ENCODE measurements at regions not wholly inside any gene's neighbourhood (a gene's known extent, or its start where the extent isn't known, plus 50 kb on each side); places are given as distances from the start of the nearest gene placed in this dataset.

GRCh38 chr3:177878957-177879356 is 657.3 kb upstream of the KCNMB2 start:
- no peak for DNase-seq (ENCODE audit: low read depth)
- Histone ChIP-seq H3K36me3 (ENCODE audit: control insufficient read depth, insufficient read depth, low read length) (no peaks in the 10 kb centered on the region), H3K27me3 (ENCODE audit: control insufficient read depth, insufficient read depth, low read length) (no peaks in the 10 kb centered on the region), H3K4me3 (ENCODE audit: low read depth, low read length) (no peak overlapping the region)
- TF ChIP-seq, protein P1, sequence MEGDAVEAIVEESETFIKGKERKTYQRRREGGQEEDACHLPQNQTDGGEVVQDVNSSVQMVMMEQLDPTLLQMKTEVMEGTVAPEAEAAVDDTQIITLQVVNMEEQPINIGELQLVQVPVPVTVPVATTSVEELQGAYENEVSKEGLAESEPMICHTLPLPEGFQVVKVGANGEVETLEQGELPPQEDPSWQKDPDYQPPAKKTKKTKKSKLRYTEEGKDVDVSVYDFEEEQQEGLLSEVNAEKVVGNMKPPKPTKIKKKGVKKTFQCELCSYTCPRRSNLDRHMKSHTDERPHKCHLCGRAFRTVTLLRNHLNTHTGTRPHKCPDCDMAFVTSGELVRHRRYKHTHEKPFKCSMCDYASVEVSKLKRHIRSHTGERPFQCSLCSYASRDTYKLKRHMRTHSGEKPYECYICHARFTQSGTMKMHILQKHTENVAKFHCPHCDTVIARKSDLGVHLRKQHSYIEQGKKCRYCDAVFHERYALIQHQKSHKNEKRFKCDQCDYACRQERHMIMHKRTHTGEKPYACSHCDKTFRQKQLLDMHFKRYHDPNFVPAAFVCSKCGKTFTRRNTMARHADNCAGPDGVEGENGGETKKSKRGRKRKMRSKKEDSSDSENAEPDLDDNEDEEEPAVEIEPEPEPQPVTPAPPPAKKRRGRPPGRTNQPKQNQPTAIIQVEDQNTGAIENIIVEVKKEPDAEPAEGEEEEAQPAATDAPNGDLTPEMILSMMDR (IDR thresholded peaks at IDR 0.05; ENCODE audit: insufficient read depth, low read length, severe bottlenecking): no peak
- no peak for FAIRE-seq

DNA sequence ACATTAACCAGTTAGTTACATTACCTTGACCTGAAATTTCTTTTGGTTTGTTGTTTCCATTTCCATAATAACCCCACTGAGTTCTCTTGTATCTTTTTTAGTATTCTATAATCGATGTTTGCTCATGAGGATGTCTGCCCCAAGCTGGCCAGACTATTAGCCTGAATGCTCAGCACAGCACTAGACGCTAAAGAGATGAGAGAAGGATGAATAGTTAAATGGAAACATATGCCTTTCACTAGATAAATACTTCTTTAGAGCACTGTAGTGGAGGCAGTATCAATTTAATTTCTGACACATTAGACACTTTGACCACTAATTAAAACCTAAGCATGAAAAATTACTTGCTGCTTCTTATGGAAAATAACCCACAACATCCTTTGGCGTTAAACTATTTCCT is 654.9 kb upstream of the KCNMB2 start:
- H3K36me3 ChIP-seq (ENCODE audit: control insufficient read depth, insufficient read depth, low read length): no peaks in the 10 kb centered on the region
- FAIRE-seq (no peak), DNase-seq (ENCODE audit: low read depth) (no peak)
- no peaks in the 10 kb centered on the region for H3K27me3 ChIP-seq (ENCODE audit: control insufficient read depth, insufficient read depth, low read length)
- no peak overlapping the region for H3K4me3 ChIP-seq (ENCODE audit: low read depth, low read length)
- TF ChIP-seq, protein P1 (IDR thresholded peaks at IDR 0.05; ENCODE audit: insufficient read depth, low read length, severe bottlenecking): no peak

- Histone ChIP-seq H3K4me3 (ENCODE audit: low read depth, low read length) (no peak overlapping the region), H3K36me3 (ENCODE audit: control insufficient read depth, insufficient read depth, low read length) (no peaks in the 10 kb centered on the region), H3K27me3 (ENCODE audit: control insufficient read depth, insufficient read depth, low read length) (no peaks in the 10 kb centered on the region)
- TF ChIP-seq, protein P1 (IDR thresholded peaks at IDR 0.05; ENCODE audit: insufficient read depth, low read length, severe bottlenecking): no peak
- DNase-seq (ENCODE audit: low read depth) (no peak), FAIRE-seq (no peak)
Observed at GRCh38 chr3:177882124-177882648, 654.0 kb upstream of the KCNMB2 start.

DNA sequence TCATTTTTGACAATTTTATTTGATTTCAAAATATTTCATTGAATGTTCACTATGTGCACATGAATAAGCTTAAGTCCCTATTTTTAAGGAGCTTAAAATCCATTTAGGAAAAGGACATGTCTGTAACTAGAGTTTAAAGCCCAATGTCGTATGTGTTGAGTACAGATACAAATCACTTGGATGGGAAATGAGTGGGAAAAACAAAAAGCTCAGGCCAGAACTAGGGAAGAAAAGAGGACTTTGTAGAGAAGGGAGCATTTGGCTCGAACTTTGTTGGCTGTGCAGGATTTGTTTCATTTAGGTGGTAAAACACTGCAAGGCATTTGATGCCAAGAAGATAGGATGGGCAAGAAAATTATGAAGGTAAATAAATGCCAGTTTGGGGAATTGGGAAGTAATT is 653.1 kb upstream of the KCNMB2 start:
- H3K36me3 ChIP-seq (ENCODE audit: control insufficient read depth, insufficient read depth, low read length): no peaks in the 10 kb centered on the region
- DNase-seq (ENCODE audit: low read depth) (no peak), FAIRE-seq (no peak)
- TF ChIP-seq, protein P1 (IDR thresholded peaks at IDR 0.05; ENCODE audit: insufficient read depth, low read length, severe bottlenecking): no peak
- no peak overlapping the region for H3K4me3 ChIP-seq (ENCODE audit: low read depth, low read length)
- H3K27me3 ChIP-seq (ENCODE audit: control insufficient read depth, insufficient read depth, low read length): no peaks in the 10 kb centered on the region

GRCh38 chr3:177883957-177884356 is 652.3 kb upstream of the KCNMB2 start:
- TF ChIP-seq, protein P1 (IDR thresholded peaks at IDR 0.05; ENCODE audit: insufficient read depth, low read length, severe bottlenecking): no peak
- H3K27me3 ChIP-seq (ENCODE audit: control insufficient read depth, insufficient read depth, low read length): no peaks in the 10 kb centered on the region
- DNase-seq (ENCODE audit: low read depth) (no peak), FAIRE-seq (no peak)
- no peaks in the 10 kb centered on the region for H3K36me3 ChIP-seq (ENCODE audit: control insufficient read depth, insufficient read depth, low read length)
- H3K4me3 ChIP-seq (ENCODE audit: low read depth, low read length): no peak overlapping the region

GRCh38 chr3:177885063-177885462 is 651.2 kb upstream of the KCNMB2 start:
- TF ChIP-seq, protein P1 (IDR thresholded peaks at IDR 0.05; ENCODE audit: insufficient read depth, low read length, severe bottlenecking): no peak
- no peak for DNase-seq (ENCODE audit: low read depth)
- no peak overlapping the region for H3K4me3 ChIP-seq (ENCODE audit: low read depth, low read length)
- FAIRE-seq: no peak
- H3K27me3 ChIP-seq (ENCODE audit: control insufficient read depth, insufficient read depth, low read length): no peaks in the 10 kb centered on the region
- H3K36me3 ChIP-seq (ENCODE audit: control insufficient read depth, insufficient read depth, low read length): no peaks in the 10 kb centered on the region
